ENCODE measurements at regions not wholly inside any gene's neighbourhood (a gene's known extent, or its start where the extent isn't known, plus 50 kb on each side); places are given as distances from the start of the nearest gene placed in this dataset.
A peak's percentile ranks its signal among the peaks of the same experiment; 100 is the strongest.

GRCh38 chr12:4215229-4216186 lies 58.1 kb upstream of the CCND2 start (continued):
- peak; percentile 34; the same call in 1 of the 3 replicates for TF ChIP-seq POU2F2 (IDR thresholded peaks at IDR 0.05; ENCODE audit: borderline replicate concordance, low read depth, low read length)
- peak; percentile 41 to 71; a peak in 3 of 4 replicates for TF ChIP-seq EP300 (IDR thresholded peaks at IDR 0.05; ENCODE audit: borderline replicate concordance in 1 of 2, control insufficient read depth in 1 of 2, low read depth in 2 of 2, low read length in 2 of 2)
- TF ChIP-seq BMI1 (IDR thresholded peaks at IDR 0.05; ENCODE audit: borderline replicate concordance): no peak
- peak; percentile 84 for TF ChIP-seq RUNX3 (IDR thresholded peaks at IDR 0.05; ENCODE audit: low read length)
- TF ChIP-seq IKZF1 (conservative IDR thresholded peaks at IDR 0.05): peak; percentile 90
- peak; percentile 58; the same call in 1 of the 2 replicates for TF ChIP-seq RAD51 (IDR thresholded peaks at IDR 0.05)
- TF ChIP-seq YY1 (IDR thresholded peaks at IDR 0.05; ENCODE audit: low read depth, low read length): peak; percentile 68; the same call in 1 of the 2 replicates
- TF ChIP-seq IRF4 (IDR thresholded peaks at IDR 0.05; ENCODE audit: low read depth, low read length): peak; percentile 66
- peak; percentile 37 for TF ChIP-seq NR2F1 (conservative IDR thresholded peaks at IDR 0.05)
- TF ChIP-seq RELA (IDR thresholded peaks at IDR 0.05; ENCODE audit: borderline replicate concordance, partially characterized antibody): peak; percentile 34
- TF ChIP-seq SRF (IDR thresholded peaks at IDR 0.05; ENCODE audit: low read depth in 2 of 2, low read length in 2 of 2): 0 out of 4 replicates have a peak, but pooled peaks of 1 of the 2 experiments have one; percentile 31
- peak; percentile 83 for TF ChIP-seq NBN (IDR thresholded peaks at IDR 0.05)
- TF ChIP-seq SMARCA5 (IDR thresholded peaks at IDR 0.05): peak; percentile 55; the same call in 1 of the 2 replicates
- peak; percentile 73 for TF ChIP-seq DPF2 (IDR thresholded peaks at IDR 0.05)
- peak; percentile 75 to 82 for TF ChIP-seq IKZF2 (IDR thresholded peaks at IDR 0.05)
- TF ChIP-seq, protein P1, sequence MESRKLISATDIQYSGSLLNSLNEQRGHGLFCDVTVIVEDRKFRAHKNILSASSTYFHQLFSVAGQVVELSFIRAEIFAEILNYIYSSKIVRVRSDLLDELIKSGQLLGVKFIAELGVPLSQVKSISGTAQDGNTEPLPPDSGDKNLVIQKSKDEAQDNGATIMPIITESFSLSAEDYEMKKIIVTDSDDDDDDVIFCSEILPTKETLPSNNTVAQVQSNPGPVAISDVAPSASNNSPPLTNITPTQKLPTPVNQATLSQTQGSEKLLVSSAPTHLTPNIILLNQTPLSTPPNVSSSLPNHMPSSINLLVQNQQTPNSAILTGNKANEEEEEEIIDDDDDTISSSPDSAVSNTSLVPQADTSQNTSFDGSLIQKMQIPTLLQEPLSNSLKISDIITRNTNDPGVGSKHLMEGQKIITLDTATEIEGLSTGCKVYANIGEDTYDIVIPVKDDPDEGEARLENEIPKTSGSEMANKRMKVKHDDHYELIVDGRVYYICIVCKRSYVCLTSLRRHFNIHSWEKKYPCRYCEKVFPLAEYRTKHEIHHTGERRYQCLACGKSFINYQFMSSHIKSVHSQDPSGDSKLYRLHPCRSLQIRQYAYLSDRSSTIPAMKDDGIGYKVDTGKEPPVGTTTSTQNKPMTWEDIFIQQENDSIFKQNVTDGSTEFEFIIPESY (IDR thresholded peaks at IDR 0.05): no peak
- TF ChIP-seq SKIL (IDR thresholded peaks at IDR 0.05; ENCODE audit: low read depth, poor library complexity, severe bottlenecking): peak; percentile 78
- peak; percentile 80 for TF ChIP-seq JUNB (IDR thresholded peaks at IDR 0.05)
- TF ChIP-seq CHD2 (IDR thresholded peaks at IDR 0.05; ENCODE audit: borderline replicate concordance, low read depth, low read length): peak; percentile 28; the same call in 1 of the 2 replicates
- peak; percentile 46; the same call in 1 of the 2 replicates for TF ChIP-seq CBFB (IDR thresholded peaks at IDR 0.05; ENCODE audit: low read depth)
- TF ChIP-seq, protein P2, sequence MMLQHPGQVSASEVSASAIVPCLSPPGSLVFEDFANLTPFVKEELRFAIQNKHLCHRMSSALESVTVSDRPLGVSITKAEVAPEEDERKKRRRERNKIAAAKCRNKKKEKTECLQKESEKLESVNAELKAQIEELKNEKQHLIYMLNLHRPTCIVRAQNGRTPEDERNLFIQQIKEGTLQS (IDR thresholded peaks at IDR 0.05; ENCODE audit: borderline replicate concordance, extremely low read depth, low read depth, low read length): no peak
- TF ChIP-seq TCF12 (IDR thresholded peaks at IDR 0.05; ENCODE audit: low read depth, low read length): peak; percentile 8; the same call in 1 of the 2 replicates
- TF ChIP-seq EGR1 (IDR thresholded peaks at IDR 0.05; ENCODE audit: borderline replicate concordance in 1 of 2, low read depth in 2 of 2, low read length in 2 of 2): 0 out of 3 replicates have a peak, but pooled peaks of 1 of the 2 experiments have one; percentile 29
- TF ChIP-seq KLF5 (IDR thresholded peaks at IDR 0.05; ENCODE audit: partially characterized antibody): peak; percentile 36
- peak; percentile 42; the same call in 1 of the 2 replicates for TF ChIP-seq POLR2A (IDR thresholded peaks at IDR 0.05; ENCODE audit: low read depth, low read length)
- TF ChIP-seq STAT1 (conservative IDR thresholded peaks at IDR 0.05): no peak
- TF ChIP-seq CHD4 (IDR thresholded peaks at IDR 0.05): no peak
